Calu3 (cell line): ENCODE measurements at regions not wholly inside any gene's neighbourhood (a gene's known extent, or its start where the extent isn't known, plus 50 kb on each side); places are given as distances from the start of the nearest gene placed in this dataset.

Source experiments
- BruUV-seq: library from RNA; stranded (reverse); fragments of 400-500 nt; replicated peaks from 2 replicates; lab custom pipeline; 2021; lab: Mats Ljungman, UMichigan
- CTCF ChIA-PET: fragments of 300-600 bp; sonication (Branson Sonifier 250); formaldehyde crosslinking; loops from one replicate; lab custom pipeline; 2022; ENCODE audit warnings: antibody characterized with exemption; lab: Charles Lee
- DNase-seq: peaks from one replicate; pipeline ENCODE4 v3.0.0; 2022
- H3K27ac Mint-ChIP-seq: one replicate; pipeline ENCODE4 v1.8.0; 2022; ENCODE audit warnings: mixed read lengths; ENCODE audit not compliant: unreplicated experiment
- H3K27me3 Mint-ChIP-seq: one replicate; pipeline ENCODE4 v1.8.0; 2022; ENCODE audit warnings: mixed read lengths; ENCODE audit not compliant: unreplicated experiment
- H3K36me3 Mint-ChIP-seq: one replicate; pipeline ENCODE4 v1.8.0; 2022; ENCODE audit warnings: mild to moderate bottlenecking, moderate library complexity, mixed read lengths; ENCODE audit not compliant: insufficient read depth, unreplicated experiment
- H3K4me1 Mint-ChIP-seq: one replicate; pipeline ENCODE4 v1.8.0; 2022; ENCODE audit warnings: mild to moderate bottlenecking, low read depth, mixed read lengths; ENCODE audit not compliant: unreplicated experiment
- H3K4me3 Mint-ChIP-seq: one replicate; pipeline ENCODE4 v1.8.0; 2022; ENCODE audit warnings: mild to moderate bottlenecking, low read depth, moderate library complexity, mixed read lengths; ENCODE audit not compliant: unreplicated experiment
- H3K9me3 Mint-ChIP-seq: one replicate; pipeline ENCODE4 v1.8.0; 2022; ENCODE audit warnings: low read depth, mixed read lengths; ENCODE audit not compliant: unreplicated experiment
- intact Hi-C: fragments of 100-400 bp; cut with micrococcal nuclease; formaldehyde crosslinking; loops from one replicate; pipeline ENCODE4 v1.10.0; 2022; ENCODE audit not compliant: unreplicated experiment
- TF ChIP-seq, protein P1 (sequence below): fragments of 200-600 bp; IDR thresholded peaks from one replicate; pipeline ENCODE4 v1.8.0; 2022; ENCODE audit warnings: antibody characterized with exemption; ENCODE audit not compliant: unreplicated experiment

DNA sequence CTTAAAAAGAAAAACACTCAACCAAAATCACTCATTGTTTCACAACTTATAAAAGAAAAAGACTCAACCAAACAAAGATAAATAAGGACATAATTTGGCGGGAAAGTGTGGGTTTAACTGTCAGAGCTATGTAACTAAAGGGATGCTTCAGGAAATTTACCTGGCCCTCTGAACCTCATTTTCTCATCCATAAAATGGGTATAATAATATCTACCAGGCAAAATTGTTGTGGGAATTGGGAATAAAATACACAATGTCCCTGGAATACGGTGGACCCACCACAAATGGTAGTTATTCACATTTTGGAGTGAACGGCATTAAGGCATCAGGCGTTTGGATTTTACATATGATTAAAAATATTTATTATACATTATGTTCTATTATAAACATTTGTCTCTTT lies 228.5 kb upstream of the ANKRD55 start:
- Mint-ChIP-seq H3K36me3 (no peaks in the 10 kb centered on the region), H3K4me1 (peaks cover 41% of the 10 kb centered on the region), H3K4me3 (no peak overlapping the region), H3K9me3 (no peaks in the 10 kb centered on the region), H3K27me3 (no peaks in the 10 kb centered on the region), H3K27ac (no peak overlapping the region)
- BruUV-seq, result no TSS peak
- DNase-seq, result no peak
- intact Hi-C loops, result no loop called here
- TF ChIP-seq, protein P1, sequence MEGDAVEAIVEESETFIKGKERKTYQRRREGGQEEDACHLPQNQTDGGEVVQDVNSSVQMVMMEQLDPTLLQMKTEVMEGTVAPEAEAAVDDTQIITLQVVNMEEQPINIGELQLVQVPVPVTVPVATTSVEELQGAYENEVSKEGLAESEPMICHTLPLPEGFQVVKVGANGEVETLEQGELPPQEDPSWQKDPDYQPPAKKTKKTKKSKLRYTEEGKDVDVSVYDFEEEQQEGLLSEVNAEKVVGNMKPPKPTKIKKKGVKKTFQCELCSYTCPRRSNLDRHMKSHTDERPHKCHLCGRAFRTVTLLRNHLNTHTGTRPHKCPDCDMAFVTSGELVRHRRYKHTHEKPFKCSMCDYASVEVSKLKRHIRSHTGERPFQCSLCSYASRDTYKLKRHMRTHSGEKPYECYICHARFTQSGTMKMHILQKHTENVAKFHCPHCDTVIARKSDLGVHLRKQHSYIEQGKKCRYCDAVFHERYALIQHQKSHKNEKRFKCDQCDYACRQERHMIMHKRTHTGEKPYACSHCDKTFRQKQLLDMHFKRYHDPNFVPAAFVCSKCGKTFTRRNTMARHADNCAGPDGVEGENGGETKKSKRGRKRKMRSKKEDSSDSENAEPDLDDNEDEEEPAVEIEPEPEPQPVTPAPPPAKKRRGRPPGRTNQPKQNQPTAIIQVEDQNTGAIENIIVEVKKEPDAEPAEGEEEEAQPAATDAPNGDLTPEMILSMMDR, result no peak
- CTCF ChIA-PET, result no interaction called here

- no peaks in the 10 kb centered on the region for H3K9me3 Mint-ChIP-seq
- intact Hi-C loops, result no loop called here
- CTCF ChIA-PET, result interaction anchor here (0.5 kb wide), 1 partner anchor 754 kb away, joined by 3 read pairs; no protein-coding TSS in a partner anchor
- H3K36me3 Mint-ChIP-seq, result no peaks in the 10 kb centered on the region
- no TSS peak for BruUV-seq
- H3K27me3 Mint-ChIP-seq, result no peaks in the 10 kb centered on the region
- no peak overlapping the region for H3K27ac Mint-ChIP-seq
- peaks cover 42% of the 10 kb centered on the region for H3K4me1 Mint-ChIP-seq
- no peak overlapping the region for H3K4me3 Mint-ChIP-seq
- TF ChIP-seq, protein P1, result no peak
- no peak for DNase-seq
These were observed 227.6 kb upstream of the ANKRD55 start for GRCh38 chr5:56460681-56461191.

DNA sequence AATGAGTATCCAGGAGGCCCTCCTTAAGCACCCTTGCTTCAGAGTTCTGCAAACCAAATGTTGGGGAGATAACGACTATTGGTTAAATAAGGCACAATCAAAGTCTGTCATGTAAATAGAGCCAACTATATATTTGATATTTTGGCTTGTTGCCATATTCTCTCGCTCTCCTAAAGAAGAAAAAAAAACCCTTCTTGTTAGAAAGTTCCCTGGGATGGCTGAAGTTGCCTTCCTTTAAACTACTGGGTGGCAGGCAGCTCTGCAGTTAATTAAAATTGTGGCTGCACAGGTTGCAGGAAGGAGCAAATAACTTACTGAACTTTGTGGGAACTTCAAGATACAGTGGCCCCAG lies 227.0 kb upstream of the ANKRD55 start:
- intact Hi-C loops, result no loop called here
- TF ChIP-seq, protein P1, result no peak
- CTCF ChIA-PET, result interaction anchor here (0.5 to 0.7 kb wide), 2 partner anchors 753 to 1626 kb away, joined by 3 read pairs; no protein-coding TSS in a partner anchor

DNA sequence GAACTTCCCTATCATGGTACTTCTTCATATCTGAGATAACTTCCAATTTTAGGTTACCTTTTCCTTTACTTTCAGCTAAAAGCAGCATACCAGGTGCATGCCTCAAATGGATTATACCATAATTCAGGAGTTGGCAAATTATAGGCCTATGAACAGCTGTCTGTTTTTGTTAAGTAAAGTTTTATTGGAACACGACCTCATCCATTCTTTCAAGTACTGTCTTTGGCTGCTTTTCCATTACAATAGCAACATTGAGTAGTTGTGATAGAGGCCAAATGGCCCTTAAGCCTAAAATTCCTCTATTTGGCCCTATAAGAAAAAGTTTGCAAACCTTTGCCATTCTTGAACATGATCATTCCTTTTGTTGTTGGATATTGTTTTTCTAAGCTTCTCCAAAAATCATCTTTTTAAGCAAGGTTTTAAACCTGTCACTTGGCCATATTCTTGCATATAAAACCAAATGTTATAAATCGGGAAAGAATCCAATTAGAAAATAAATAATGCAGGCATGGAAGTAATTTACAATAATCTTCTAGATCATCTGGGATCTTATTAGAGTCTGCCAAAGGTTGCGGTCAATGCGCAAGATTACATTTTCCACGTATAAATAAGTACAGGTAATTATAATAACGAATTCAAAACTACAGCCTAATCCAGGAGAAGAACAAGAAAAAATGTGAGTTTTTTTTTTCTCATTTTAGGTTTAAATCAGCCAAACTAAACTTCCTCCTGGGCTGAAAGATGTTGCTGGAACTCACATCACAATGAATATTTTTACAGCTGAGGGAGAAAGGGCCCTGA lies 226.5 kb upstream of the ANKRD55 start:
- H3K27ac Mint-ChIP-seq, result no peak overlapping the region
- H3K9me3 Mint-ChIP-seq, result peaks cover 7% of the 10 kb centered on the region
- TF ChIP-seq, protein P1, result no peak
- CTCF ChIA-PET, result interaction anchor here (0.7 kb wide), 2 partner anchors 12 to 1627 kb away, joined by 3 to 4 read pairs; no protein-coding TSS in a partner anchor
- no peak overlapping the region for H3K4me3 Mint-ChIP-seq
- intact Hi-C loops, result no loop called here
- no peaks in the 10 kb centered on the region for H3K36me3 Mint-ChIP-seq
- H3K4me1 Mint-ChIP-seq, result peaks cover 33% of the 10 kb centered on the region
- BruUV-seq, result no TSS peak
- H3K27me3 Mint-ChIP-seq, result no peaks in the 10 kb centered on the region
- no peak for DNase-seq

More for the DNA sequence above, 227.0 kb upstream of the ANKRD55 start:
- DNase-seq, result no peak
- peaks cover 4% of the 10 kb centered on the region for H3K9me3 Mint-ChIP-seq
- no peaks in the 10 kb centered on the region for H3K36me3 Mint-ChIP-seq
- peaks cover 39% of the 10 kb centered on the region for H3K4me1 Mint-ChIP-seq
- H3K27ac Mint-ChIP-seq, result no peak overlapping the region
- no peak overlapping the region for H3K4me3 Mint-ChIP-seq
- BruUV-seq, result no TSS peak
- no peaks in the 10 kb centered on the region for H3K27me3 Mint-ChIP-seq
